Panc1 (cell line): ENCODE measurements at regions not wholly inside any gene's neighbourhood (a gene's known extent, or its start where the extent isn't known, plus 50 kb on each side); places are given as distances from the start of the nearest gene placed in this dataset.

Experiments used
- ATAC-seq: fragments of 200-7000 bp; cut with Tn5 transposase; 2 replicates; pipeline ENCODE4 v1.9.1; 2020; ENCODE audit warnings: mild to moderate bottlenecking, moderate library complexity
- BruUV-seq: library from RNA; stranded (reverse); fragments of 400-500 nt; replicated peaks from 2 replicates; lab custom pipeline; 2021; lab: Mats Ljungman, UMichigan
- CTCF ChIA-PET: fragments of 300-600 bp; sonication (Branson Sonifier 250); formaldehyde crosslinking; loops from one replicate; lab custom pipeline; 2022; ENCODE audit warnings: antibody characterized with exemption; lab: Charles Lee
- POLR2A ChIA-PET: fragments of 300-600 bp; sonication (Branson Sonifier 250); formaldehyde crosslinking; loops from one replicate; lab custom pipeline; 2022; ENCODE audit warnings: antibody characterized with exemption; lab: Charles Lee
- DNase-seq: peaks from one replicate; pipeline ENCODE4 v3.0.0-alpha.2; 2010; ENCODE audit warnings: low read depth, low spot score
- H3K27ac ChIP-seq: 2 replicates; pipeline ENCODE4 v1.5.1; 2011; ENCODE audit warnings: mild to moderate bottlenecking, low read length, inconsistent platforms
- H3K27me3 ChIP-seq: fragments of 200-500 bp; sonication (Bioruptor generic); 2 replicates; pipeline ENCODE4 v1.6.0; 2014; ENCODE audit warnings: low read length, inconsistent platforms; ENCODE audit not compliant: control insufficient read depth, insufficient read depth
- H3K36me3 ChIP-seq: fragments of 200-500 bp; sonication (Bioruptor generic); 2 replicates; pipeline ENCODE4 v1.5.1; 2014; ENCODE audit warnings: inconsistent platforms, mild to moderate bottlenecking, low read length, moderate library complexity; ENCODE audit not compliant: control insufficient read depth, insufficient read depth
- H3K4me1 ChIP-seq: 2 replicates; pipeline ENCODE4 v1.5.1; 2011; ENCODE audit warnings: inconsistent platforms, mild to moderate bottlenecking, low read length, moderate library complexity; ENCODE audit not compliant: control insufficient read depth, insufficient read depth
- H3K4me3 ChIP-seq, 2 experiments: 2 replicates each; pipeline ENCODE4 v1.5.1; 2011 to 2012; ENCODE audit warnings: low read depth in 2 of 2, low read length in 2 of 2, mild to moderate bottlenecking in 2 of 2, inconsistent platforms in 1 of 2, moderate library complexity in 1 of 2
- H3K9me3 ChIP-seq: fragments of 200-500 bp; sonication (Bioruptor generic); 2 replicates; pipeline ENCODE4 v1.5.1; 2014; ENCODE audit warnings: low read depth, mild to moderate bottlenecking, inconsistent platforms, low read length, moderate library complexity; ENCODE audit not compliant: control insufficient read depth, insufficient read depth
- POLR2AphosphoS5 ChIP-seq: IDR thresholded peaks from 2 replicates; pipeline ENCODE4 v1.6.1; 2012; ENCODE audit warnings: mild to moderate bottlenecking, low read depth, low read length, moderate library complexity
- REST ChIP-seq, 2 experiments: IDR thresholded peaks; 2 replicates each; pipeline ENCODE4 v1.6.1; 2011 to 2012; ENCODE audit warnings: low read depth in 2 of 2, control low read depth in 1 of 2, low read length in 1 of 2, mild to moderate bottlenecking in 1 of 2, moderate library complexity in 1 of 2; ENCODE audit not compliant: insufficient read depth in 1 of 2
- SIN3A ChIP-seq: IDR thresholded peaks from 2 replicates; pipeline ENCODE4 v1.6.1; 2012; ENCODE audit warnings: low read depth, mild to moderate bottlenecking, low read length, moderate library complexity, borderline replicate concordance; ENCODE audit not compliant: insufficient read depth
- TCF7L2 ChIP-seq: IDR thresholded peaks from 2 replicates; pipeline ENCODE4 v1.6.1; 2011; ENCODE audit warnings: mild to moderate bottlenecking, low read depth, low read length, inconsistent platforms
- in situ Hi-C: cut with HindIII; loops from 2 replicates; pipeline ENCODE4 v1.10.0; 2016; ENCODE audit warnings: low sequenced_read_pairs, low pct_unique_long_range_greater_than_20kb
- intact Hi-C: fragments of 100-400 bp; cut with micrococcal nuclease; formaldehyde crosslinking; loops from one replicate; pipeline ENCODE4 v1.10.0; 2022; ENCODE audit not compliant: unreplicated experiment
- TF ChIP-seq, protein P1 (sequence below): fragments of 450-650 bp; IDR thresholded peaks from 2 replicates; pipeline ENCODE4 v1.5.1; 2017; ENCODE audit warnings: mild to moderate bottlenecking

- no peaks in the 10 kb centered on the region for H3K9me3 ChIP-seq
- no peaks in the 10 kb centered on the region for H3K27me3 ChIP-seq
- no TSS peak for BruUV-seq
- in situ Hi-C loops: no loop called here
- ATAC-seq (no peak), DNase-seq (no peak)
- ChIA-PET POLR2A (no interaction called here), CTCF (no interaction called here)
- intact Hi-C loops: no loop called here
- no peaks in the 10 kb centered on the region for H3K36me3 ChIP-seq
- H3K4me1 ChIP-seq: no peaks in the 10 kb centered on the region
- no peak overlapping the region for H3K27ac ChIP-seq
- no peak overlapping the region for H3K4me3 ChIP-seq
- TF ChIP-seq TCF7L2 (no peak), POLR2AphosphoS5 (no peak), SIN3A (no peak), REST (IDR thresholded peaks at IDR 0.05; ENCODE audit: insufficient read depth in 1 of 2, low read depth in 2 of 2, low read length in 1 of 2) (no peak)
- TF ChIP-seq, protein P1, sequence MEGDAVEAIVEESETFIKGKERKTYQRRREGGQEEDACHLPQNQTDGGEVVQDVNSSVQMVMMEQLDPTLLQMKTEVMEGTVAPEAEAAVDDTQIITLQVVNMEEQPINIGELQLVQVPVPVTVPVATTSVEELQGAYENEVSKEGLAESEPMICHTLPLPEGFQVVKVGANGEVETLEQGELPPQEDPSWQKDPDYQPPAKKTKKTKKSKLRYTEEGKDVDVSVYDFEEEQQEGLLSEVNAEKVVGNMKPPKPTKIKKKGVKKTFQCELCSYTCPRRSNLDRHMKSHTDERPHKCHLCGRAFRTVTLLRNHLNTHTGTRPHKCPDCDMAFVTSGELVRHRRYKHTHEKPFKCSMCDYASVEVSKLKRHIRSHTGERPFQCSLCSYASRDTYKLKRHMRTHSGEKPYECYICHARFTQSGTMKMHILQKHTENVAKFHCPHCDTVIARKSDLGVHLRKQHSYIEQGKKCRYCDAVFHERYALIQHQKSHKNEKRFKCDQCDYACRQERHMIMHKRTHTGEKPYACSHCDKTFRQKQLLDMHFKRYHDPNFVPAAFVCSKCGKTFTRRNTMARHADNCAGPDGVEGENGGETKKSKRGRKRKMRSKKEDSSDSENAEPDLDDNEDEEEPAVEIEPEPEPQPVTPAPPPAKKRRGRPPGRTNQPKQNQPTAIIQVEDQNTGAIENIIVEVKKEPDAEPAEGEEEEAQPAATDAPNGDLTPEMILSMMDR: no peak
These were observed 705.5 kb downstream of the KCNT2 start for GRCh38 chr1:195902779-195903178.

DNA sequence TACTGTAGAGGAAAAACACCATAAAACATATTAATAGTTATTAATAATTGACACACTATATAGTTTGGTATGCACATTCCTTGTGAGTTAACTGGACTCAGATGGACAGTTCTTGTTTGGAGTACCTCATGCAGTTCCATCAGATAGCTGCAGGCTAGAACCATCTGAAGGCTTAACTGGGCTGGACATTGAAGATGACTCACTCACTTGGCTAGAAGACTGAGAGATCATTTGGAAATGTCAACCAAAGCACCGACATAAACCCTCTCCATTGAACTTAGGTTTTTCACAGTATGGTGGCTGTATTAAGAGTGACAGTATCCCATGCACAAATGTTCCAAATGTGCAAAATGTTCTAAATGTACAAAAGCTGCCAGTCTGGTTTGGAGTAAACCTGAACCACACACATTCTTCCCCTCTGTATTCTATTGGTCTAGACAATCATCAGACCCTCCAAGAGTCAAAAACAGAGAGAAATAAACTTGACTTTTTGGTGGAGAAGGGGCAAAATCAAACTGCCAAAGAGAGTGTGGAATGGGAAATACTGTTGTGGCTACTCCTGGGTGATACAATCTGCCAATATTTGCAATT lies 708.4 kb downstream of the KCNT2 start:
- TF ChIP-seq REST (IDR thresholded peaks at IDR 0.05; ENCODE audit: insufficient read depth in 1 of 2, low read depth in 2 of 2, low read length in 1 of 2) (no peak), POLR2AphosphoS5 (no peak), SIN3A (no peak), TCF7L2 (no peak)
- TF ChIP-seq, protein P1: no peak
- Histone ChIP-seq H3K27me3 (no peaks in the 10 kb centered on the region), H3K36me3 (no peaks in the 10 kb centered on the region), H3K9me3 (no peaks in the 10 kb centered on the region), H3K27ac (no peak overlapping the region), H3K4me3 (no peak overlapping the region), H3K4me1 (no peaks in the 10 kb centered on the region)
- BruUV-seq: no TSS peak
- in situ Hi-C loops: no loop called here
- POLR2A ChIA-PET: no interaction called here
- ATAC-seq (no peak), DNase-seq (no peak)
- CTCF ChIA-PET: no interaction called here
- intact Hi-C loops: no loop called here
